Aorta (tissue), 5 donors: ENCODE measurements at regions not wholly inside any gene's neighbourhood (a gene's known extent, or its start where the extent isn't known, plus 50 kb on each side); places are given as distances from the start of the nearest gene placed in this dataset.

Source experiments
- ATAC-seq: fragments of 200-7000 bp; cut with Tn5 transposase; one replicate; pipeline ENCODE4 v1.9.1; 2022; ENCODE audit warnings: moderate library complexity; ENCODE audit not compliant: low FRiP score
- DNase-seq, 2 donors: peaks; one replicate each; pipeline ENCODE4 v3.0.0-alpha.2; 2020
- H3K27ac ChIP-seq, 2 donors: one replicate each; pipeline ENCODE4 v1.5.1; 2013; ENCODE audit warnings: low read length in 2 of 2, mild to moderate bottlenecking in 2 of 2, moderate library complexity in 2 of 2, control low read depth in 1 of 2, inconsistent platforms in 1 of 2, low read depth in 1 of 2
- H3K27me3 ChIP-seq, 2 donors: one replicate each; pipeline ENCODE4 v1.6.1; 2013; ENCODE audit warnings: control low read depth in 1 of 2, low read length in 1 of 2, mild to moderate bottlenecking in 1 of 2, moderate library complexity in 1 of 2; ENCODE audit not compliant: insufficient read depth in 2 of 2, control insufficient read depth in 1 of 2
- H3K36me3 ChIP-seq, 2 donors: one replicate each; pipeline ENCODE4 v1.6.1; 2013; ENCODE audit warnings: control low read depth in 1 of 2, low read length in 1 of 2, mild to moderate bottlenecking in 1 of 2; ENCODE audit not compliant: insufficient read depth in 2 of 2, control insufficient read depth in 1 of 2
- H3K4me1 ChIP-seq, 2 donors: one replicate each; pipeline ENCODE4 v1.6.1; 2013; ENCODE audit warnings: low read length in 2 of 2, control low read depth in 1 of 2, mild to moderate bottlenecking in 1 of 2, moderate library complexity in 1 of 2; ENCODE audit not compliant: insufficient read depth in 2 of 2, control insufficient read depth in 1 of 2
- H3K4me3 ChIP-seq, 2 donors: one replicate each; pipeline ENCODE4 v1.5.1; 2013; ENCODE audit warnings: low read length in 2 of 2, control low read depth in 1 of 2, mild to moderate bottlenecking in 1 of 2
- H3K9me3 ChIP-seq: one replicate; pipeline ENCODE4 v1.6.1; 2013; ENCODE audit warnings: mild to moderate bottlenecking, low read length; ENCODE audit not compliant: control insufficient read depth
- WGBS, 2 donors: extraction: QIAGEN DNeasy Blood & Tissue Kit; methylation state at CpG; one replicate each; pipeline ENCODE4 v1.1.7; 2013; 5-methylcytosine and 5-hydroxymethylcytosine counted together
- intact Hi-C, 2 donors: fragments of 100-400 bp; cut with DNase I; formaldehyde crosslinking; loops; one replicate each; pipeline versions ENCODE4 v1.14.2 to v1.15.0; 2022
- donor health status: healthy with polysubstance abuse.
- donor health status: Bipolar disorder and iron deficiency.
- donor health status: DM: no; HTN: no; CAD: no.
- donor health status: DM: no; HTN: no; CAD: no.
- donor health status: DM: yes; HTN: yes; CAD: no.

- Histone ChIP-seq H3K4me1 (no peaks in the 10 kb centered on the region), H3K27ac (no peak overlapping the region), H3K9me3 (peaks cover 2% of the 10 kb centered on the region), H3K27me3 (no peaks in the 10 kb centered on the region), H3K4me3 (no peak overlapping the region), H3K36me3 (no peaks in the 10 kb centered on the region)
- intact Hi-C loops = no loop called here
- 62 to 64% methylated on average over 10 of the region's 10 CpGs for WGBS, 2 donors
- ATAC-seq (no peak), DNase-seq (no peak)
Measured at GRCh38 chr5:103498800-103499551, 63.6 kb downstream of the NUDT12 start.

- intact Hi-C loops = no loop called here
- WGBS, 2 donors = 51 to 60% methylated on average over 1 of the region's 1 CpG
- H3K4me1 ChIP-seq = no peaks in the 10 kb centered on the region
- no peak overlapping the region for H3K4me3 ChIP-seq
- ATAC-seq = no peak
- H3K36me3 ChIP-seq = no peaks in the 10 kb centered on the region
- no peak overlapping the region for H3K27ac ChIP-seq
- DNase-seq = no peak
- H3K9me3 ChIP-seq = peaks cover 2% of the 10 kb centered on the region
- no peaks in the 10 kb centered on the region for H3K27me3 ChIP-seq
Measured at GRCh38 chr5:103498211-103498610, 64.4 kb downstream of the NUDT12 start.

GRCh38 chr5:103497781-103498180 lies 64.8 kb downstream of the NUDT12 start:
- H3K27me3 ChIP-seq = no peaks in the 10 kb centered on the region
- peaks cover 2% of the 10 kb centered on the region for H3K9me3 ChIP-seq
- H3K4me1 ChIP-seq = no peaks in the 10 kb centered on the region
- ATAC-seq = no peak
- DNase-seq = no peak
- no peaks in the 10 kb centered on the region for H3K36me3 ChIP-seq
- WGBS, 2 donors = 60 to 67% methylated on average over 3 of the region's 3 CpGs
- no peak overlapping the region for H3K4me3 ChIP-seq
- intact Hi-C loops = no loop called here
- no peak overlapping the region for H3K27ac ChIP-seq

- no peak overlapping the region for H3K4me3 ChIP-seq
- H3K27me3 ChIP-seq = peaks cover 0 to 3% of the 10 kb centered on the region in 2 donors
- H3K27ac ChIP-seq = no peak overlapping the region
- no peak for DNase-seq
- ATAC-seq = no peak
- intact Hi-C loops = no loop called here
- no peaks in the 10 kb centered on the region for H3K4me1 ChIP-seq
- H3K9me3 ChIP-seq = peaks cover 1% of the 10 kb centered on the region
- WGBS, 2 donors = 64 to 65% methylated on average over 4 of the region's 4 CpGs
- no peaks in the 10 kb centered on the region for H3K36me3 ChIP-seq
Measured at GRCh38 chr5:103490030-103490739, 72.4 kb downstream of the NUDT12 start.

GRCh38 chr5:103489307-103489706 lies 73.3 kb downstream of the NUDT12 start:
- intact Hi-C loops = no loop called here
- DNase-seq (no peak), ATAC-seq (no peak)
- Histone ChIP-seq H3K4me3 (no peak overlapping the region), H3K4me1 (no peaks in the 10 kb centered on the region), H3K9me3 (no peaks in the 10 kb centered on the region), H3K27ac (no peak overlapping the region), H3K36me3 (no peaks in the 10 kb centered on the region), H3K27me3 (peaks cover 0 to 3% of the 10 kb centered on the region in 2 donors)
- WGBS, 2 donors = 30 to 33% methylated on average over 2 of the region's 2 CpGs

GRCh38 chr5:103487822-103488493 lies 74.6 kb downstream of the NUDT12 start:
- H3K36me3 ChIP-seq = no peaks in the 10 kb centered on the region
- no peak overlapping the region for H3K27ac ChIP-seq
- H3K27me3 ChIP-seq = peaks cover 0 to 3% of the 10 kb centered on the region in 2 donors
- ATAC-seq = no peak
- no peak overlapping the region for H3K4me3 ChIP-seq
- WGBS, 2 donors = 91 to 92% methylated on average over 3 of the region's 3 CpGs
- no peaks in the 10 kb centered on the region for H3K9me3 ChIP-seq
- intact Hi-C loops = no loop called here
- no peaks in the 10 kb centered on the region for H3K4me1 ChIP-seq
- DNase-seq = no peak

- no peaks in the 10 kb centered on the region for H3K9me3 ChIP-seq
- no peak overlapping the region for H3K27ac ChIP-seq
- peaks cover 0 to 3% of the 10 kb centered on the region in 2 donors for H3K27me3 ChIP-seq
- H3K4me3 ChIP-seq = no peak overlapping the region
- intact Hi-C loops = no loop called here
- no peaks in the 10 kb centered on the region for H3K4me1 ChIP-seq
- WGBS, 2 donors = 68 to 70% methylated on average over 6 of the region's 6 CpGs
- H3K36me3 ChIP-seq = no peaks in the 10 kb centered on the region
- ATAC-seq (no peak), DNase-seq (no peak)
Measured at GRCh38 chr5:103487218-103487617, 75.4 kb downstream of the NUDT12 start.

GRCh38 chr5:103486739-103487138 lies 75.8 kb downstream of the NUDT12 start:
- no peaks in the 10 kb centered on the region for H3K36me3 ChIP-seq
- H3K4me1 ChIP-seq = no peaks in the 10 kb centered on the region
- no peak overlapping the region for H3K4me3 ChIP-seq
- WGBS, 2 donors = 84 to 85% methylated on average over 5 of the region's 5 CpGs
- no peak for DNase-seq
- no peak overlapping the region for H3K27ac ChIP-seq
- H3K9me3 ChIP-seq = no peaks in the 10 kb centered on the region
- ATAC-seq = no peak
- intact Hi-C loops = no loop called here
- peaks cover 0 to 3% of the 10 kb centered on the region in 2 donors for H3K27me3 ChIP-seq
